CD4-positive, alpha-beta T cell treated with Interleukin-21 for 1 hour (primary cell): ENCODE measurements at regions not wholly inside any gene's neighbourhood (a gene's known extent, or its start where the extent isn't known, plus 50 kb on each side); places are given as distances from the start of the nearest gene placed in this dataset.
"Not testable (repeated sequence)": the region's sequence is repeated elsewhere in the genome, so short reads cannot be mapped to it uniquely, and the experiment has no call there.

Experiments
- DNase-seq: peaks from one replicate; pipeline ENCODE4 v3.0.0-alpha.2; 2020

- no peak for DNase-seq
These were observed 395.7 kb upstream of the ZNF462 start for GRCh38 chr9:106467113-106467864.

- DNase-seq: no peak
These were observed 395.2 kb upstream of the ZNF462 start for GRCh38 chr9:106467865-106468164.

GRCh38 chr9:106468431-106468830 lies 394.5 kb upstream of the ZNF462 start:
- DNase-seq: no peak

- no peak for DNase-seq
These were observed 384.7 kb upstream of the ZNF462 start for GRCh38 chr9:106478312-106478711.

- DNase-seq: no peak
These were observed 384.2 kb upstream of the ZNF462 start for GRCh38 chr9:106478727-106479126.

GRCh38 chr9:106479679-106480078 lies 383.3 kb upstream of the ZNF462 start:
- DNase-seq: no peak

GRCh38 chr9:106481013-106481609 lies 381.9 kb upstream of the ZNF462 start:
- DNase-seq: no peak

GRCh38 chr9:106482733-106483132 lies 380.2 kb upstream of the ZNF462 start:
- no peak for DNase-seq

GRCh38 chr9:106486685-106487084 lies 376.3 kb upstream of the ZNF462 start:
- DNase-seq: no peak

- no peak for DNase-seq
These were observed 375.7 kb upstream of the ZNF462 start for GRCh38 chr9:106487266-106487665.

- not testable (repeated sequence) for DNase-seq
These were observed 370.8 kb upstream of the ZNF462 start for GRCh38 chr9:106492126-106492525.

GRCh38 chr9:106500171-106500570 lies 362.8 kb upstream of the ZNF462 start:
- DNase-seq: no peak

GRCh38 chr9:106501210-106501609 lies 361.8 kb upstream of the ZNF462 start:
- DNase-seq: not testable (repeated sequence)

- no peak for DNase-seq
These were observed 360.0 kb upstream of the ZNF462 start for GRCh38 chr9:106502930-106503329.

- DNase-seq: no peak
These were observed 359.2 kb upstream of the ZNF462 start for GRCh38 chr9:106503759-106504158.

- DNase-seq: no peak
These were observed 336.2 kb upstream of the ZNF462 start for GRCh38 chr9:106526716-106527204.

GRCh38 chr9:106528158-106528557 lies 334.8 kb upstream of the ZNF462 start:
- no peak for DNase-seq

- no peak for DNase-seq
These were observed 333.4 kb upstream of the ZNF462 start for GRCh38 chr9:106529616-106530015.

- no peak for DNase-seq
These were observed 331.5 kb upstream of the ZNF462 start for GRCh38 chr9:106531491-106531890.

- DNase-seq: no peak
These were observed 330.5 kb upstream of the ZNF462 start for GRCh38 chr9:106532306-106533015.

GRCh38 chr9:106534800-106535199 lies 328.2 kb upstream of the ZNF462 start:
- DNase-seq: no peak

- DNase-seq: no peak
These were observed 327.5 kb upstream of the ZNF462 start for GRCh38 chr9:106535439-106535838.

GRCh38 chr9:106557996-106558667 lies 304.8 kb upstream of the ZNF462 start:
- no peak for DNase-seq

GRCh38 chr9:106560540-106560939 lies 302.4 kb upstream of the ZNF462 start:
- no peak for DNase-seq
